ENCODE measurements at regions not wholly inside any gene's neighbourhood (a gene's known extent, or its start where the extent isn't known, plus 50 kb on each side); places are given as distances from the start of the nearest gene placed in this dataset.

GRCh38 chr3:64765947-64766346 is 78.1 kb upstream of the ADAMTS9 start:
- H3K27ac Mint-ChIP-seq, result no peak overlapping the region
- ATAC-seq (peak; percentile 52; the same call in 2 of the 3 replicates), DNase-seq (ENCODE audit: low spot score) (peak; percentile 3)
- H4K20me1 ChIP-seq (replicated peaks; ENCODE audit: insufficient read depth), result no peaks in the 10 kb centered on the region
- H3K4me1 ChIP-seq (ENCODE audit: insufficient read depth), result peaks cover 15% of the 10 kb centered on the region; the same call in 1 of the 2 replicates
- no peak overlapping the region for H3K27ac ChIP-seq (ENCODE audit: low read depth)
- H3K4me3 ChIP-seq, result no peak overlapping the region
- peaks cover 13% of the 10 kb centered on the region for H3K4me1 Mint-ChIP-seq
- H3K4me3 Mint-ChIP-seq, result no peak overlapping the region
- H3F3A ChIP-seq (replicated peaks; ENCODE audit: low read depth), result no peaks in the 10 kb centered on the region
- TF ChIP-seq ZNF462 (CRISPR knock-in tag; IDR thresholded peaks at IDR 0.05) (no peak), ZNF114 (CRISPR knock-in tag; IDR thresholded peaks at IDR 0.05) (no peak), POLR2AphosphoS5 (IDR thresholded peaks at IDR 0.05; ENCODE audit: low read depth) (no peak), ZNF331 (CRISPR knock-in tag; IDR thresholded peaks at IDR 0.05; ENCODE audit: low read depth) (no peak), EZH2 (IDR thresholded peaks at IDR 0.05; ENCODE audit: low read depth, unreplicated experiment) (no peak), NANOG (IDR thresholded peaks at IDR 0.05; ENCODE audit: borderline replicate concordance) (no peak), JUNB (IDR thresholded peaks at IDR 0.05; ENCODE audit: unreplicated experiment) (no peak), STAT1 (IDR thresholded peaks at IDR 0.05; ENCODE audit: unreplicated experiment) (no peak), CREB1 (CRISPR knock-in tag; IDR thresholded peaks at IDR 0.05; ENCODE audit: low read depth) (no peak), EZH2phosphoT487 (IDR thresholded peaks at IDR 0.05; ENCODE audit: unreplicated experiment) (no peak)
- TF ChIP-seq, protein P1, sequence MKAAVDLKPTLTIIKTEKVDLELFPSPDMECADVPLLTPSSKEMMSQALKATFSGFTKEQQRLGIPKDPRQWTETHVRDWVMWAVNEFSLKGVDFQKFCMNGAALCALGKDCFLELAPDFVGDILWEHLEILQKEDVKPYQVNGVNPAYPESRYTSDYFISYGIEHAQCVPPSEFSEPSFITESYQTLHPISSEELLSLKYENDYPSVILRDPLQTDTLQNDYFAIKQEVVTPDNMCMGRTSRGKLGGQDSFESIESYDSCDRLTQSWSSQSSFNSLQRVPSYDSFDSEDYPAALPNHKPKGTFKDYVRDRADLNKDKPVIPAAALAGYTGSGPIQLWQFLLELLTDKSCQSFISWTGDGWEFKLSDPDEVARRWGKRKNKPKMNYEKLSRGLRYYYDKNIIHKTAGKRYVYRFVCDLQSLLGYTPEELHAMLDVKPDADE (IDR thresholded peaks at IDR 0.05), result no peak
- TF ChIP-seq, protein P2, sequence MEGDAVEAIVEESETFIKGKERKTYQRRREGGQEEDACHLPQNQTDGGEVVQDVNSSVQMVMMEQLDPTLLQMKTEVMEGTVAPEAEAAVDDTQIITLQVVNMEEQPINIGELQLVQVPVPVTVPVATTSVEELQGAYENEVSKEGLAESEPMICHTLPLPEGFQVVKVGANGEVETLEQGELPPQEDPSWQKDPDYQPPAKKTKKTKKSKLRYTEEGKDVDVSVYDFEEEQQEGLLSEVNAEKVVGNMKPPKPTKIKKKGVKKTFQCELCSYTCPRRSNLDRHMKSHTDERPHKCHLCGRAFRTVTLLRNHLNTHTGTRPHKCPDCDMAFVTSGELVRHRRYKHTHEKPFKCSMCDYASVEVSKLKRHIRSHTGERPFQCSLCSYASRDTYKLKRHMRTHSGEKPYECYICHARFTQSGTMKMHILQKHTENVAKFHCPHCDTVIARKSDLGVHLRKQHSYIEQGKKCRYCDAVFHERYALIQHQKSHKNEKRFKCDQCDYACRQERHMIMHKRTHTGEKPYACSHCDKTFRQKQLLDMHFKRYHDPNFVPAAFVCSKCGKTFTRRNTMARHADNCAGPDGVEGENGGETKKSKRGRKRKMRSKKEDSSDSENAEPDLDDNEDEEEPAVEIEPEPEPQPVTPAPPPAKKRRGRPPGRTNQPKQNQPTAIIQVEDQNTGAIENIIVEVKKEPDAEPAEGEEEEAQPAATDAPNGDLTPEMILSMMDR (conservative IDR thresholded peaks at IDR 0.05; ENCODE audit: low read depth in 2 of 2), result no peak
- TF ChIP-seq, protein P3, sequence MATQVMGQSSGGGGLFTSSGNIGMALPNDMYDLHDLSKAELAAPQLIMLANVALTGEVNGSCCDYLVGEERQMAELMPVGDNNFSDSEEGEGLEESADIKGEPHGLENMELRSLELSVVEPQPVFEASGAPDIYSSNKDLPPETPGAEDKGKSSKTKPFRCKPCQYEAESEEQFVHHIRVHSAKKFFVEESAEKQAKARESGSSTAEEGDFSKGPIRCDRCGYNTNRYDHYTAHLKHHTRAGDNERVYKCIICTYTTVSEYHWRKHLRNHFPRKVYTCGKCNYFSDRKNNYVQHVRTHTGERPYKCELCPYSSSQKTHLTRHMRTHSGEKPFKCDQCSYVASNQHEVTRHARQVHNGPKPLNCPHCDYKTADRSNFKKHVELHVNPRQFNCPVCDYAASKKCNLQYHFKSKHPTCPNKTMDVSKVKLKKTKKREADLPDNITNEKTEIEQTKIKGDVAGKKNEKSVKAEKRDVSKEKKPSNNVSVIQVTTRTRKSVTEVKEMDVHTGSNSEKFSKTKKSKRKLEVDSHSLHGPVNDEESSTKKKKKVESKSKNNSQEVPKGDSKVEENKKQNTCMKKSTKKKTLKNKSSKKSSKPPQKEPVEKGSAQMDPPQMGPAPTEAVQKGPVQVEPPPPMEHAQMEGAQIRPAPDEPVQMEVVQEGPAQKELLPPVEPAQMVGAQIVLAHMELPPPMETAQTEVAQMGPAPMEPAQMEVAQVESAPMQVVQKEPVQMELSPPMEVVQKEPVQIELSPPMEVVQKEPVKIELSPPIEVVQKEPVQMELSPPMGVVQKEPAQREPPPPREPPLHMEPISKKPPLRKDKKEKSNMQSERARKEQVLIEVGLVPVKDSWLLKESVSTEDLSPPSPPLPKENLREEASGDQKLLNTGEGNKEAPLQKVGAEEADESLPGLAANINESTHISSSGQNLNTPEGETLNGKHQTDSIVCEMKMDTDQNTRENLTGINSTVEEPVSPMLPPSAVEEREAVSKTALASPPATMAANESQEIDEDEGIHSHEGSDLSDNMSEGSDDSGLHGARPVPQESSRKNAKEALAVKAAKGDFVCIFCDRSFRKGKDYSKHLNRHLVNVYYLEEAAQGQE (IDR thresholded peaks at IDR 0.05; ENCODE audit: unreplicated experiment), result no peak
- H2AFZ ChIP-seq, result peak overlapping the region; percentile 85
- no peaks in the 10 kb centered on the region for H3K79me2 ChIP-seq (replicated peaks; ENCODE audit: insufficient read depth)
- H3K9me3 Mint-ChIP-seq, result no peaks in the 10 kb centered on the region
- H3K36me3 Mint-ChIP-seq (ENCODE audit: low read depth), result no peaks in the 10 kb centered on the region
- no peak overlapping the region for H3K4me2 ChIP-seq
- no peaks in the 10 kb centered on the region for H3K27me3 Mint-ChIP-seq (ENCODE audit: insufficient read depth, low read depth, poor library complexity)
- no peaks in the 10 kb centered on the region for H3K27me3 ChIP-seq (ENCODE audit: insufficient read depth)
- H3K36me3 ChIP-seq (ENCODE audit: insufficient read depth), result no peaks in the 10 kb centered on the region
- H3K9me2 ChIP-seq (ENCODE audit: insufficient read depth), result no peaks in the 10 kb centered on the region
